HL-60 (cell line): ENCODE measurements at regions not wholly inside any gene's neighbourhood (a gene's known extent, or its start where the extent isn't known, plus 50 kb on each side); places are given as distances from the start of the nearest gene placed in this dataset.

Experiments used
- CTCF ChIP-seq: IDR thresholded peaks from one replicate; pipeline ENCODE4 v1.5.1; 2011; ENCODE audit warnings: low read length, control low read depth, inconsistent platforms; ENCODE audit not compliant: insufficient read depth
- GABPA ChIP-seq: IDR thresholded peaks from 2 replicates; pipeline ENCODE4 v1.6.1; 2012; ENCODE audit warnings: low read depth
- POLR2AphosphoS5 ChIP-seq: IDR thresholded peaks from 2 replicates; pipeline ENCODE4 v1.6.1; 2012; ENCODE audit warnings: low read depth
- REST ChIP-seq: IDR thresholded peaks from 2 replicates; pipeline ENCODE4 v1.6.1; 2012; ENCODE audit warnings: low read depth; ENCODE audit not compliant: insufficient replicate concordance
- SPI1 ChIP-seq: IDR thresholded peaks from 2 replicates; pipeline ENCODE4 v1.6.1; 2012; ENCODE audit warnings: low read depth, mild to moderate bottlenecking, borderline replicate concordance

- TF ChIP-seq CTCF (no peak), REST (no peak), GABPA (no peak), POLR2AphosphoS5 (no peak), SPI1 (no peak)
Measured at GRCh38 chr6:105611606-105612005, 208.7 kb upstream of the PREP start.
